HepG2 (cell line): ENCODE measurements at regions not wholly inside any gene's neighbourhood (a gene's known extent, or its start where the extent isn't known, plus 50 kb on each side); places are given as distances from the start of the nearest gene placed in this dataset.

ENCODE experiments used
- ATAC-seq: fragments of 200-7000 bp; cut with Tn5 transposase; 3 replicates; pipeline ENCODE4 v1.9.1; 2020; ENCODE audit warnings: mild to moderate bottlenecking, moderate library complexity
- BruUV-seq: library from RNA; stranded (reverse); fragments of 400-500 nt; replicated peaks from 2 replicates; lab custom pipeline; 2021; lab: Mats Ljungman, UMichigan
- CTCF ChIA-PET: fragments of 300-600 bp; formaldehyde crosslinking; extraction: SDS; loops from one replicate; lab custom pipeline; 2021; ENCODE audit warnings: low total read pairs, inconsistent platforms, low intra/inter-chr PET ratio; lab: Yijun Ruan, JAX
- POLR2A ChIA-PET: fragments of 350-600 bp; sonication (Branson Sonifier 250); formaldehyde crosslinking; loops from one replicate; lab custom pipeline; 2020; ENCODE audit warnings: antibody characterized with exemption, inconsistent platforms; lab: Yijun Ruan, JAX
- DNase-seq: peaks from one replicate; pipeline ENCODE4 v3.0.0-alpha.2; 2015; ENCODE audit warnings: low spot score
- FAIRE-seq: peaks from 3 replicates; lab custom pipeline; 2011; peaks lifted over from hg19 to GRCh38; lab: Jason Lieb, UNC
- H2AFZ ChIP-seq: one replicate; pipeline ENCODE4 v1.6.1; 2011; ENCODE audit warnings: low read length, inconsistent platforms
- H3K27ac ChIP-seq: fragments of 300-600 bp; 3 replicates; pipeline ENCODE4 v1.8.0; 2011; ENCODE audit warnings: mixed run types, mild to moderate bottlenecking, mixed read lengths, low read length, inconsistent platforms; ENCODE audit not compliant: insufficient read depth; ENCODE audit errors: extremely low read length
- H3K27me3 ChIP-seq, 2 experiments: fragments of 200-600 bp in 1 of 2; 2 replicates in 1 of 2; 3 replicates in 1 of 2; pipeline versions ENCODE4 v1.6.0 to v1.8.0; 2011; ENCODE audit warnings: low read length in 2 of 2, mild to moderate bottlenecking in 2 of 2, moderate library complexity in 2 of 2, inconsistent platforms in 1 of 2; ENCODE audit not compliant: insufficient read depth in 2 of 2, control insufficient read depth in 1 of 2
- H3K36me3 ChIP-seq, 2 experiments: fragments of 200-600 bp in 1 of 2; replicated peaks in 1 of 2; 2 replicates in 1 of 2; 3 replicates in 1 of 2; pipeline versions ENCODE4 v1.5.1 to v1.8.0; 2011; ENCODE audit warnings: low read length in 2 of 2, inconsistent platforms in 1 of 2; ENCODE audit not compliant: insufficient read depth in 2 of 2, control insufficient read depth in 1 of 2
- H3K4me1 ChIP-seq: 2 replicates; pipeline ENCODE4 v1.5.1; 2012; ENCODE audit warnings: low read length, inconsistent platforms; ENCODE audit not compliant: insufficient read depth
- H3K4me2 ChIP-seq: 2 replicates; pipeline ENCODE4 v1.6.0; 2011; ENCODE audit warnings: low read depth, low read length, inconsistent platforms
- H3K4me3 ChIP-seq, 3 experiments: fragments of 200-600 bp in 1 of 3; sonication (generic), shearing (Covaris generic) in 1 of 3; replicated peaks in 1 of 3; 2 replicates each; pipeline ENCODE4 v1.5.1; 2011 to 2016; ENCODE audit warnings: low read length in 3 of 3, inconsistent platforms in 2 of 3, low read depth in 2 of 3, mild to moderate bottlenecking in 2 of 3, control low read depth in 1 of 3, mixed read lengths in 1 of 3; ENCODE audit not compliant: insufficient read depth in 1 of 3
- H3K79me2 ChIP-seq: one replicate; pipeline ENCODE4 v1.6.1; 2011; ENCODE audit warnings: low read length, inconsistent platforms; ENCODE audit not compliant: insufficient read depth
- H3K9ac ChIP-seq: 2 replicates; pipeline ENCODE4 v1.6.0; 2011; ENCODE audit warnings: mild to moderate bottlenecking, low read depth, low read length, inconsistent platforms; ENCODE audit not compliant: insufficient read depth
- H3K9me3 ChIP-seq: 2 replicates; pipeline ENCODE4 v1.5.1; 2012; ENCODE audit warnings: mild to moderate bottlenecking, low read length
- H4K20me1 ChIP-seq: 2 replicates; pipeline ENCODE4 v1.6.0; 2011; ENCODE audit warnings: inconsistent platforms, mild to moderate bottlenecking, low read length, moderate library complexity; ENCODE audit not compliant: insufficient read depth
- AKAP8 ChIP-seq: sonication (generic); formaldehyde crosslinking; IDR thresholded peaks from 2 replicates; pipeline ENCODE4 v1.5.1; 2020; ENCODE audit warnings: mild to moderate bottlenecking, missing genetic modification reagents
- ATF5 ChIP-seq: sonication (generic); formaldehyde crosslinking; IDR thresholded peaks from 2 replicates; pipeline ENCODE4 v1.4.0; 2020; ENCODE audit warnings: mild to moderate bottlenecking, low read depth, missing genetic modification reagents
- ATF6 ChIP-seq: sonication (generic); formaldehyde crosslinking; conservative IDR thresholded peaks from 2 replicates; pipeline ENCODE4 v1.4.0; 2020; ENCODE audit warnings: missing genetic modification reagents
- CHCHD3 ChIP-seq: sonication (generic); formaldehyde crosslinking; IDR thresholded peaks from 2 replicates; pipeline ENCODE4 v1.8.0; 2022; ENCODE audit warnings: mild to moderate bottlenecking, missing genetic modification reagents, moderate library complexity
- ZNF18 ChIP-seq: sonication (generic); formaldehyde crosslinking; IDR thresholded peaks from 2 replicates; pipeline ENCODE4 v1.8.0; 2022; ENCODE audit warnings: mild to moderate bottlenecking, missing genetic modification reagents; ENCODE audit not compliant: insufficient replicate concordance
- ZNF569 ChIP-seq: sonication (generic); formaldehyde crosslinking; IDR thresholded peaks from 2 replicates; pipeline ENCODE4 v1.5.0; 2020; ENCODE audit warnings: mild to moderate bottlenecking, missing genetic modification reagents, moderate library complexity, borderline replicate concordance
- ZNF713 ChIP-seq: sonication (generic); formaldehyde crosslinking; IDR thresholded peaks from 2 replicates; pipeline ENCODE4 v1.4.0; 2020; ENCODE audit warnings: mild to moderate bottlenecking, missing genetic modification reagents
- ZNF790 ChIP-seq: sonication (generic); formaldehyde crosslinking; IDR thresholded peaks from 2 replicates; pipeline ENCODE4 v1.8.0; 2022; ENCODE audit warnings: missing genetic modification reagents, mild to moderate bottlenecking, borderline replicate concordance
- WGBS: methylation state at CpG from one replicate; pipeline ENCODE4 v1.1.6; 2017; ENCODE audit warnings: low lambda C conversion rate; 5-methylcytosine and 5-hydroxymethylcytosine counted together
- in situ Hi-C: cut with HindIII; loops from 2 replicates; pipeline ENCODE4 v1.10.0; 2017; ENCODE audit warnings: low pct_unique_long_range_greater_than_20kb; ENCODE audit not compliant: extremely low pct_ligation_motif_present
- intact Hi-C: fragments of 100-400 bp; cut with micrococcal nuclease; formaldehyde crosslinking; loops from one replicate; pipeline ENCODE4 v1.10.0; 2022; ENCODE audit not compliant: unreplicated experiment
- TF ChIP-seq, protein P1 (sequence below): sonication (generic); formaldehyde crosslinking; IDR thresholded peaks from 2 replicates; pipeline ENCODE4 v1.8.1; 2022; ENCODE audit warnings: low read depth, mild to moderate bottlenecking, missing genetic modification reagents
- TF ChIP-seq, protein P2 (sequence below): sonication (generic); formaldehyde crosslinking; IDR thresholded peaks from 2 replicates; pipeline ENCODE4 v1.8.0; 2022; ENCODE audit warnings: missing genetic modification reagents, mild to moderate bottlenecking, inconsistent platforms, borderline replicate concordance

DNA sequence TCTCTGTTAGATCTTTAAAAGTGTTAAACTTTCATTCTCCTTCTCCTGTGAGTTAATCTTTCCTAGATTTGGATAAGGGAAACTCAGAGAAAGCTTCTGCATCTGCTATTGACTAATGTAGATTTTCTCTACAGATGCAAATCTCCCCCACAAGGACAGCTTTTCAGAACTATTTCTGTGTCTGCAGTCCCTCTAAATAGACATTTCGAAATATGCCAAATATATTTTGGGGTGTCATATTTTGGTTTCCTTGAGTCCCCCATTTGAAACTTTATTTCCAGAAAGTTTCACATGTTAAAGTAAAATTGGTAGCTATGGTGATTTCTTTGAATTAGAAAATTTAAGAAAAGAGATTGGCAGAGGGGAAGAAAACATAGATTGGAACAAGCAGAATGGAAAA is 852.3 kb upstream of the ALCAM start:
- POLR2A ChIA-PET, result no interaction called here
- BruUV-seq, result no TSS peak
- H3K4me3 ChIP-seq, result no peak overlapping the region
- intact Hi-C loops, result no loop called here
- H3K9ac ChIP-seq, result no peak overlapping the region
- H4K20me1 ChIP-seq, result no peaks in the 10 kb centered on the region
- in situ Hi-C loops, result no loop called here
- no peaks in the 10 kb centered on the region for H3K9me3 ChIP-seq
- H3K4me1 ChIP-seq, result no peaks in the 10 kb centered on the region
- H3K36me3 ChIP-seq, result no peaks in the 10 kb centered on the region
- WGBS, result 0% methylated on average over 1 of the region's 1 CpG
- H3K79me2 ChIP-seq, result no peaks in the 10 kb centered on the region
- no peak for FAIRE-seq
- H3K27ac ChIP-seq, result no peak overlapping the region
- H3K27me3 ChIP-seq, result no peaks in the 10 kb centered on the region
- CTCF ChIA-PET, result no interaction called here
- TF ChIP-seq, protein P1, sequence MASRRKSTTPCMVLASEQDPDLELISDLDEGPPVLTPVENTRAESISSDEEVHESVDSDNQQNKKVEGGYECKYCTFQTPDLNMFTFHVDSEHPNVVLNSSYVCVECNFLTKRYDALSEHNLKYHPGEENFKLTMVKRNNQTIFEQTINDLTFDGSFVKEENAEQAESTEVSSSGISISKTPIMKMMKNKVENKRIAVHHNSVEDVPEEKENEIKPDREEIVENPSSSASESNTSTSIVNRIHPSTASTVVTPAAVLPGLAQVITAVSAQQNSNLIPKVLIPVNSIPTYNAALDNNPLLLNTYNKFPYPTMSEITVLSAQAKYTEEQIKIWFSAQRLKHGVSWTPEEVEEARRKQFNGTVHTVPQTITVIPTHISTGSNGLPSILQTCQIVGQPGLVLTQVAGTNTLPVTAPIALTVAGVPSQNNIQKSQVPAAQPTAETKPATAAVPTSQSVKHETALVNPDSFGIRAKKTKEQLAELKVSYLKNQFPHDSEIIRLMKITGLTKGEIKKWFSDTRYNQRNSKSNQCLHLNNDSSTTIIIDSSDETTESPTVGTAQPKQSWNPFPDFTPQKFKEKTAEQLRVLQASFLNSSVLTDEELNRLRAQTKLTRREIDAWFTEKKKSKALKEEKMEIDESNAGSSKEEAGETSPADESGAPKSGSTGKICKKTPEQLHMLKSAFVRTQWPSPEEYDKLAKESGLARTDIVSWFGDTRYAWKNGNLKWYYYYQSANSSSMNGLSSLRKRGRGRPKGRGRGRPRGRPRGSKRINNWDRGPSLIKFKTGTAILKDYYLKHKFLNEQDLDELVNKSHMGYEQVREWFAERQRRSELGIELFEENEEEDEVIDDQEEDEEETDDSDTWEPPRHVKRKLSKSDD (CRISPR knock-in tag), result no peak
- no peak for TF ChIP-seq ZNF790
- no peak for TF ChIP-seq ZNF18 (CRISPR knock-in tag)
- TF ChIP-seq, all 625 proteins: peak for 0
- no peak overlapping the region for H2AFZ ChIP-seq
- no peak for DNase-seq
- ATAC-seq, result no peak
- no peak overlapping the region for H3K4me2 ChIP-seq

DNA sequence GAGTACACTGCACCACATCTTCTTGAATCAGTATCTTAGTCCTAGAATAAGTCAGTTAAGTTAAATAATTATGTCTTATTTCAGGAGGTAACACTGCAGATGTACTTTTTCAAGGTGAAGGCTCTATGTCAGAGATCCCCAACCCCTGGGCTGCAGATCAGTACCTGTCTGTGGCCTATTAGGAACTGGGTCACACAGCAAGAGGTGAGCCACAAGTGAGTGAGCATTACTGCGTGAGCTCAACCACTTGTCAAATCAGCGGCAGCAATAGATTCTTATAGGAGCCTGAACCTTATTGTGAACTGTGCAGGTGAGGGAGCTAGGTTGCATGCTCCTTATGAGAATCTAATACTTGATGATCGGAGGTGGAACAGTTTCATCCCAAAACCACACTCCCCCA is 851.9 kb upstream of the ALCAM start:
- Histone ChIP-seq H3K4me3 (no peak overlapping the region), H3K79me2 (no peaks in the 10 kb centered on the region), H3K9me3 (no peaks in the 10 kb centered on the region), H3K4me2 (no peak overlapping the region), H4K20me1 (no peaks in the 10 kb centered on the region), H3K36me3 (no peaks in the 10 kb centered on the region), H3K9ac (no peak overlapping the region), H2AFZ (no peak overlapping the region), H3K27me3 (no peaks in the 10 kb centered on the region), H3K27ac (no peak overlapping the region), H3K4me1 (no peaks in the 10 kb centered on the region)
- FAIRE-seq, result no peak
- DNase-seq, result no peak
- in situ Hi-C loops (no loop called here), intact Hi-C loops (no loop called here)
- WGBS, result 39% methylated on average over 3 of the region's 3 CpGs
- ATAC-seq, result no peak
- CTCF ChIA-PET, result no interaction called here
- POLR2A ChIA-PET, result no interaction called here
- no TSS peak for BruUV-seq
- TF ChIP-seq ZNF713 (no peak), CHCHD3 (CRISPR knock-in tag) (no peak), AKAP8 (CRISPR knock-in tag) (no peak), ZNF569 (CRISPR knock-in tag) (no peak), ATF5 (CRISPR knock-in tag) (no peak), ATF6 (no peak)
- TF ChIP-seq, protein P2, sequence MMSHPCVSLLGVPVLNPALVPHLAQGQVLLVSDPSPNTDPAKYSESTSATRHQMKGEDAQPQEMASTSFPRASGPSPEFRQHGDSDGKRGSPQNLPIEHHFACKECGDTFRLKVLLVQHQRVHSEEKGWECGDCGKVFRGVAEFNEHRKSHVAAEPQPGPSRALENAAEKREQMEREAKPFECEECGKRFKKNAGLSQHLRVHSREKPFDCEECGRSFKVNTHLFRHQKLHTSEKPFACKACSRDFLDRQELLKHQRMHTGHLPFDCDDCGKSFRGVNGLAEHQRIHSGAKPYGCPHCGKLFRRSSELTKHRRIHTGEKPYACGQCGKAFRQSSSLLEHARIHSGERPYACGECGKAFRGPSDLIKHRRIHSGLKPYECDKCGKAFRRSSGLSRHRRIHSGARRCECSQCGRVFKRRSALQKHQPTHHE (CRISPR knock-in tag), result no peak
